ENCODE measurements at regions not wholly inside any gene's neighbourhood (a gene's known extent, or its start where the extent isn't known, plus 50 kb on each side); places are given as distances from the start of the nearest gene placed in this dataset.
A peak's percentile ranks its signal among the peaks of the same experiment; 100 is the strongest.

DNA sequence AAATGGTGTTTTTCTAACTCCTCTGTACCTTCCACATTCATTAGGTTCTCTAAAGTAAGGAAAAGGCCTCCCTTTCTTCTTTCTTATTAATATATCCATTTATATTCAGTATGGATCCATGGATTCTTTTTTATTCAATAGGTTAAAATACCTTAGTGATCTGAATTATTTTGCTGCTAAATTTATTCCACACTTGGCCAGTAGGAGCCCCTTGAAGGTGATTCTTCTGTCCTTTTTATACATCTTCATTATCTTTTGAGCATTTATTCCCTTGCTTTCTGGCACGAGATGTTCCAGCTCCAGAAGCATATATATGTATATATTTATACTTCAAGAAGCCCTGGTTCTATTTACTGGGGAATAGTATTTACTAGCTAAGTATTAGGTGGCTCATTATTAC, 311.8 kb upstream of the SGCD start:
- DNase-seq: no peak
- no peak for ATAC-seq
- Mint-ChIP-seq H3K27ac (no peak overlapping the region), H3K4me1 (no peaks in the 10 kb centered on the region), H3K27me3 (peaks cover 6% of the 10 kb centered on the region), H3K9me3 (no peaks in the 10 kb centered on the region), H3K4me3 (no peak overlapping the region)

DNA sequence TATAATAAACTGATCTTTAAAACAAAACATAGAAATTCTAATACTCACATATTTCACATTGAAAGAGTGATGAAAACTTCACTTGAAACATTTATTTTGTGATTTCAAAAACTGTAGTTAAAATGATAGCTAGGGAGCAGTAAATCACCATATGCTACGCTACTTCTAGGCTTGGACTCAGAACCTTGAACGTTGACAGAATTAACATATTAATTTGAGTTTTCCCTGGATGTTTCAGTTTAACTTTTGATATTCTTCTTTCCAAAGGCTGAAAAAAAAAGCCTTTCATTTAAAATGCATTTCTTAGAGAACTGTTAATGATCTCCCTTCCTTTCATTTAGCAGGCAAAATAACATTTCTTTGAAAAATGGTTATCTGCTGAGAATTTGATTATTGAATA, 307.8 kb upstream of the SGCD start:
- no peak for ATAC-seq
- H3K27ac Mint-ChIP-seq: no peak overlapping the region

DNA sequence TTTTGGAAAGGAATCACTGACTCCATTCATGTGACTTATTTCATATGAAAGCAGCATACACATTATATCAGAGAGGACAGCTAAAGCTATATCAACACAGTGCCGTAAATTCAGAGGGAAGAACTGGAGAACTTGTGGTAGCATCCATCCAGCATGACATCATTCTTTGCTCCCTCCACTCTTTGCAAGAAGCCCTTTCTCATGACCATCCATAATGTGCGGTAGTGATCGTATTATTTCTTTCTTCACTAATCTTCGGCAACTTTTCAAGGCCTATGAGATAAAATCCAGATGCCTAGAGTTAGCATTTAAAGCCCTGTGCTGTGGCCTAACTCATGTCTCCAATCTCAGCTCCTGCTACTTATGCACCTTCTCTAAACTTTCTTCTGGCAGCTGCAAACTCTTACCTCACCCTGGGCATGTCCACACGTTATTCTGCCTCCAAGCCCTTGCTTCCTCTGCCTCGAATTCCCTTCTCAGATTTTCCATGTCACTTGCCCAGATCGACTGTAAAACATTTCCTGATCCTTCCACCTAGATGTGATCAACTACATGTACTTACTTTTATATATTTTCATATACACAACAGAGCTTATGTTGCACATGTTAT, 307.3 kb upstream of the SGCD start:
- Mint-ChIP-seq H3K4me3 (no peak overlapping the region), H3K9me3 (no peaks in the 10 kb centered on the region), H3K27me3 (peaks cover 18% of the 10 kb centered on the region), H3K27ac (no peak overlapping the region), H3K4me1 (no peaks in the 10 kb centered on the region)
- no peak for ATAC-seq
- DNase-seq: no peak

More for the DNA sequence above, 307.8 kb upstream of the SGCD start:
- no peak for DNase-seq
- Mint-ChIP-seq H3K4me3 (no peak overlapping the region), H3K9me3 (no peaks in the 10 kb centered on the region), H3K4me1 (no peaks in the 10 kb centered on the region), H3K27me3 (peaks cover 19% of the 10 kb centered on the region)

DNA sequence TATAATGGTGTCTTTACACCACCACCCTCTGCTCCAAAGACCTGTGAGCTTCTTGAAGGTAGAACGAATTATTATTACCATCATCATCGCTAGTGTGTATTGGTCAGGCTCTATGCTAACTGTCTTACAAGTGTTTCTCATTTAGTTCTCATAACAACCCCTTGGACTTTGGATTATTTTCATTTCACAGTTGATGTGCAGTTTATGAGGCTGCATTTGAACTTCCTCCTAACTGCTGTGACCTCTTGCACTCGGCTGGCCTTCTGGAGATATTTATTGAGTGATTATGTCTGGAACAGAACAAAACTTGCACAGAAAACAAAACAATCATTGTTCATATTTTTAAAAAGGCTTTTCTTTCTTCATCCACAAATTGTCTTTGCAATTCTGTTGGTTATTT, 306.3 kb upstream of the SGCD start:
- Mint-ChIP-seq H3K27ac (no peak overlapping the region), H3K4me1 (no peaks in the 10 kb centered on the region), H3K4me3 (no peak overlapping the region), H3K9me3 (no peaks in the 10 kb centered on the region), H3K27me3 (peaks cover 15% of the 10 kb centered on the region)
- ATAC-seq (no peak), DNase-seq (no peak)

DNA sequence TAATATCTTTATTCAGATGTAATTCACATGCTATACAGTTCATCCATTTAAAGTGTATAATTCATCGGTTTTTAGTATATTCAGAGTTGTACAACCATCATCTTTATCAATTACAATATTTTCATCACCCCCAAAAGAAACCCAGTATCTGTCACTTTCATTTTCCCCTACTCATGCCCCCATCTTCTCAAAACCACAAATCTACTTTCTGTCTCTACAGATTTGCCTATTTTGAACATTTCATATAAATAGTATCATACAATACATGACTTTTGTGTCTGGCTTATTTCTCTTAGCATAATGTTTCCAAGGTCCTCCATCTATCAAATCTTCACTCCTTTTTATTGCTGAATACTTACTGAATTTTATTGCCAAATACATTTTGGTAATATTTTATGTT, 305.1 kb upstream of the SGCD start:
- Mint-ChIP-seq H3K4me1 (no peaks in the 10 kb centered on the region), H3K9me3 (no peaks in the 10 kb centered on the region), H3K27ac (no peak overlapping the region), H3K27me3 (peaks cover 15% of the 10 kb centered on the region), H3K4me3 (no peak overlapping the region)
- DNase-seq (no peak), ATAC-seq (no peak)

DNA sequence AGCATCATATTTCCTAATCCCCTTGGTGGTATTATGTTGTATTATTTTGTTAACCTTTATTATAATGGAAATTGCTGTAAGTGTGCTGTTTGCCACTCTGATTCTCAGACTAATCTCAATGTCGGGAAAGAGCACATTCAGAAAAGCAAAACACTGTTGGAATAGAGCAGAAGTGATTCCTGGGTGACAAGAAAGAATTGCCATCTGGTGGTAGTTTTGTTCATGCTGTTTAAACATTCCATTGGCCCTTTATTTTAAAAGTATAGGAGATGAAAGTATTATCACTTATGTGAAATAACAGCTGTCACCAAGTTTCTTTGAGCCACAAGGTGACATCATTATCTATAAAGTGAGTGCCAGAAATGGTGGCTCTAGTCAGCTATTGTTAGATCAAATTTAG, 301.3 kb upstream of the SGCD start:
- Mint-ChIP-seq H3K4me3 (no peak overlapping the region), H3K27me3 (peaks cover 15% of the 10 kb centered on the region), H3K4me1 (no peaks in the 10 kb centered on the region), H3K9me3 (no peaks in the 10 kb centered on the region), H3K27ac (peak overlapping the region in 1 of 2 donors; percentile 17)
- DNase-seq (no peak), ATAC-seq (no peak)

DNA sequence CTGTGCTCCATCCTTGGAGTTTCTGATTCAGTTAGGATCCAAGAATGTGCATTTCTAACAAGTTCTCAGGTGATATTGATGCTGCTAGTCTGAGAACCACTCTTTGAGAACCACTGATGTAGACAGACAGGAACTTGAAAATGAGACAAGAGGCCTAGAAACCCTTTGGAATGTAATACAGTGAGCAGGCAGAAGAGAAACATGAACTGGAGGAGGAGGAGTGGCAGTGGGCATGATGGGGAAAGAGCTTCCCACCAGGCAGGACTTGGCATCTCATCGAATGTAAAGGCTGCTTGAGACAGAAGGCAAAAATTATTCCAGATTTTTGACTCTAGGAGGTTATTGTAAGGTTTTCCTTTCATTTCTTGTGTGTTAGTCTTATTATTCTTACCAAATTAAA, 295.8 kb upstream of the SGCD start:
- Mint-ChIP-seq H3K9me3 (no peaks in the 10 kb centered on the region), H3K27me3 (no peaks in the 10 kb centered on the region), H3K4me1 (no peaks in the 10 kb centered on the region), H3K27ac (no peak overlapping the region), H3K4me3 (no peak overlapping the region)
- no peak for DNase-seq
- no peak for ATAC-seq

DNA sequence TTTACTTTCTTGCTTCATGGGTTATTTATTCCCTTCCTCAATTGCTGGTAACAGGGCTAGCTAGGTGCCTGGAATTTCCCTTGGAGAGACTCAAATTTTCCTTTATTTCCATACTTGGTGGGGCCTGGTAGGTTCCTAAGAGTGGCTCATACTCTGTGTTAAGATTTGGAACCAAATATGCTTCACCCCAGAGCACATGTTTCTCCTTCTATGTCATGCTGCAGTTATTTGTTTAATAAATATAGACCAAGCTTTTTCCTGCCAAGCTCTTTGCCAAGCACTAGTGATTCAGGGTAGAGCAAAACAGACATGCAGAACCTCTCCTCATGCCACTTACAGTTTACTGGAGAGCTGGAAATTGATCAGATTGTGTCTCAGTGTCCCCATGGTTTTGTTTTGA, 290.3 kb upstream of the SGCD start:
- DNase-seq (no peak), ATAC-seq (no peak)
- no peaks in the 10 kb centered on the region for H3K4me1 Mint-ChIP-seq
- H3K4me3 Mint-ChIP-seq: no peak overlapping the region
- no peak overlapping the region for H3K27ac Mint-ChIP-seq
- no peaks in the 10 kb centered on the region for H3K27me3 Mint-ChIP-seq
- H3K9me3 Mint-ChIP-seq: no peaks in the 10 kb centered on the region

DNA sequence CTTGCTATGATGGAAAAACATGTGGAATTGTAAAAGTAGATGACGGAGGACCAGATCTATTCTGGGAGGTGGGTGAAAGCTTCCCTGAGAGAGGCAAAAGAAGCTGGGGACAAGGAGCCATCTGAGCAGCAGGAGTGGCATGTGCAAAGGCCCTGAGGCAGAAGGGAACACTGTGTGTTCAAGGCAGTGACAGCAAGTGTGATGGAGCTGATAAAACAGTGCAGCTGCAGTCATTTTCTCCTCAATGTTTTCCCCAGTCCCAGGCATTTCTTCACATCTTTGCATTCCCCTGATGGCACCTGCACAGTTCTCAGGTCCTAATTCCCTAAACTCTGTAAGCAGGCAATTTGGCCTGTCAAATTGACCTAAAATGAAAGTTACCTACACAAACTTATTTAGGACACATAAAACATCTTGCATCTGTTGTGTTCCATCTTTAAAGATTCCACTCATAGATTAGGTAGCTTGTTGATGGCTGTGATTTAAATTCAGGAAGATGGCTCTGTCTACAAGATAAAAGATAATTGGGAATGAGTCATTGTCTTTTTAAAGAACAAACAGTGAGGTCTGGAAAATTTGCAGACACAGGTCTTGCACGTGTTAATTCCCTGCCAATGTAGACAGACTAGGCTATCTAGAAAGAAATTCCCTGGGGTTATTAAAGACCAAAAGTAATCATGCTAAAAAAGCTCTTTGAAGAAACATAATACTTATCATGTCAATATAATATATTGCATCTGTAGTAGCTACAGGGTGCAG, 289.6 kb upstream of the SGCD start:
- no peaks in the 10 kb centered on the region for H3K4me1 Mint-ChIP-seq
- H3K4me3 Mint-ChIP-seq: no peak overlapping the region
- ATAC-seq (no peak), DNase-seq (no peak)
- H3K27me3 Mint-ChIP-seq: no peaks in the 10 kb centered on the region
- no peaks in the 10 kb centered on the region for H3K9me3 Mint-ChIP-seq
- no peak overlapping the region for H3K27ac Mint-ChIP-seq

DNA sequence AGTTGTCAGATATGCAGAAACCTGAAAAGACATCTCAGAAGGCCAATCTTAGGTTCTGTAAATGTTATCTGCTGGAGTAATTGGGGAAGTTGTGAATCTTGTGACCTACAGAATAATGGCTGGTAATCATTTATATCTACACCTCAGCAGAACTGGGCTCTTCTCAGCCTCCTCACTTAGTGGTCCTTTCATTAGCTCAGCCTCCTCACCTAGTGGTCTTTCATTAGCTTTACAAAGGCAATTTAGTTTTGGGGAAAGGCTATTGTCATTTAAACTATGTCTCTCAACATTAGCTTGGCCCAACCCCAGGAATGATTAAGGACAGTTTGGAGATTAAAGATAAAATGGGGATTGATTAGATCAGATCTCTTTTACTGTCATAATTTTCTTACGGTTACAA, 284.2 kb upstream of the SGCD start:
- DNase-seq (no peak), ATAC-seq (no peak)
- no peak overlapping the region for H3K4me3 Mint-ChIP-seq
- H3K27me3 Mint-ChIP-seq: no peaks in the 10 kb centered on the region
- no peak overlapping the region for H3K27ac Mint-ChIP-seq
- no peaks in the 10 kb centered on the region for H3K4me1 Mint-ChIP-seq
- H3K9me3 Mint-ChIP-seq: no peaks in the 10 kb centered on the region

DNA sequence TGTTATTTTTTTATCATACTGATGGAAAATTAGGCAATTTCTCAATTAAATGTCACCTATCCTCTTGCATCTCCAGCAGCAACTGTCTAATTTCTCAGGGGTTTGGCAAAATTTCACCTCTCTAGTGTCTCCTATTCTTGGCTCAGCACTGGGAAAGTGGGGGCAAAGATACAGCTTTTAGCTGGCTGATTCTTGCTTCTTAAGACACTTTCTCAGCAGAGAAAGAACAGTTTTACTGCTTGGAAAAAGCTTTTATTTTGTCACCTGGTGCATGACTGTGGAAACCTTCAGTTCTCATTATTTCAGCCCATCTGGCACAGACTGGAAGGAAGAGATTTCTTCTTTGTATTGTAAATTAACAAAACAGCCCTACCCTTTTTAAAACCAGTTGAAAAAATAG, 283.6 kb upstream of the SGCD start:
- Mint-ChIP-seq H3K4me3 (no peak overlapping the region), H3K9me3 (no peaks in the 10 kb centered on the region), H3K27me3 (no peaks in the 10 kb centered on the region), H3K27ac (no peak overlapping the region), H3K4me1 (no peaks in the 10 kb centered on the region)
- ATAC-seq (no peak), DNase-seq (no peak)

DNA sequence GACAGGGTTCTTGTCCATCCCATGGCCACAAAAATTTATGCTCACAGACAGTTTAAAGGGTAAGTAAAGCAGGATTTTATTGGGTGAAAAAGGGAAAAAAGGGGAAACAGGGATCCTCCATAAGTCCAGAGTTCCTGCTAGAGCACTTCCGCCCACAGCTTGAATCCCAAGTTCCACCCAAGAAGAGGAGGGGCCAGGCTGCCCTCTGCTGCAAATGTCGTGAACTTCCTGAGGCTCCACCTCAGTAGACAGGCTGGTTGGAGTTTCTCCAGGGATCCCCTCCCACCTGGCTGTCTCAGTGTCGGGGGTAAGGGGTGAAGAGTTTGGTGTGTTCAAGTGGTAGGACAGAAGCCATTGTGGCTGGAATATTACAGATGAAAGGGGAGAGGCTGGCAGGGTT, 275.0 kb upstream of the SGCD start:
- Mint-ChIP-seq H3K27me3 (no peaks in the 10 kb centered on the region), H3K4me1 (no peaks in the 10 kb centered on the region), H3K9me3 (no peaks in the 10 kb centered on the region), H3K27ac (no peak overlapping the region), H3K4me3 (no peak overlapping the region)
- no peak for DNase-seq
- ATAC-seq: no peak

DNA sequence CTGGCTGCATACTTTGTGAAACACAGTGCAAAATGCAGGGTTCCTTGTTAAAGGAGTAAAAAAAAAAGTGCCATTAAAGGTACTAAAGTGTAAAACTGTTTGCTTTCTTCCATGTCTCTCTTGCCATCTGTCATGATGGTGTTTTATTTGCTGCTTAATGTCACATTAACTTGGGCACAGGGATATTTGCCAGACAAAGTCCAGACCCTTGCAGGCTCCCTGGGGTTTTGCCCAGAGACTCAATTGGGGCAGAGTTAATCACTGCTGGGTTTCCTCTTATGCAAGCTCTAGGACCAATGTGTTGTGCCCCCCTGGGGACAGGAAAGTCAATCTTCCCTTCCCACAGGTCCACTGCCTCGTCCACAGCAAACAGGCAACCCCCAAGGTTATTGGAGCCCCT, 274.3 kb upstream of the SGCD start:
- Mint-ChIP-seq H3K9me3 (no peaks in the 10 kb centered on the region), H3K4me1 (no peaks in the 10 kb centered on the region), H3K4me3 (no peak overlapping the region), H3K27me3 (no peaks in the 10 kb centered on the region), H3K27ac (peak overlapping the region in 1 of 2 donors; percentile 73)
- no peak for DNase-seq
- no peak for ATAC-seq

DNA sequence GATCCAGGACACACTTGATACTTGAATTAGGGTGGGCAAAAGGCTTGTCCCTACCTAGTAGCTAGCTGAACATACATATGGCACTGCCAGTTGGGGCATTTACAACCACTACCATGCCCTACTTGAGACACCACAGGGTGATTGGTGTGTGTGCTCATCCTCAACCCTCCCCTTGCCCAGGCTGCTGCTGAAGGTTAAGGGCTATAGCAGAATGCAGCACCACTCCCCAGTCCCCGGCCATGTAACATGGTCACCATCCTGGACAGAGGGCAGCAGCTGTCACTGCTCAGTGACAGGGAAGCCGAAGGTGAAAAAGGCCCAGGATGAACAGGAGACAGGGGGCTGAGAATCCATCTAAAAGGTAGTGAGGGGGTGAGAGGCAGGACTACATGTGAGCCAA, 273.9 kb upstream of the SGCD start:
- Mint-ChIP-seq H3K27me3 (no peaks in the 10 kb centered on the region), H3K9me3 (no peaks in the 10 kb centered on the region), H3K27ac (no peak overlapping the region), H3K4me1 (no peaks in the 10 kb centered on the region), H3K4me3 (no peak overlapping the region)
- no peak for DNase-seq
- no peak for ATAC-seq

DNA sequence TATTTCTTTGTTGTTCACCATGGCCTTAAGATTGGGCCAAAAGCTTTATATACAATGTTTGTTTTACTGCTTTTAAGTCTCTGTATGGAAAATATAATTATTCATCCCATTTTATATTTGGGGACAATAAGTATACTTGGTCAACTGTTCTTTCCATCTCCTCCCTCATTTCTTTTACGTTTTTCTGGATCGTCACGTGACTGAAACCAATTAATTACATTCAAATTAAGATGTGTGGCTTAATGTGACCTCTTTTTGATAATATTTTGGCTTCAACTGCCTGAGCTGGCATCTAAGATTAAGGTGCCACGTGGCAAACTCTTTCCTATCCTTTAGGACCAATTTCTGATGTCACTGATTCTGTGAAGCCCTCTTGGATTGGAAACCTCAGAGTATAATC, 250.1 kb upstream of the SGCD start:
- Mint-ChIP-seq H3K27me3 (no peaks in the 10 kb centered on the region), H3K27ac (no peak overlapping the region), H3K9me3 (peaks cover 14 to 38% of the 10 kb centered on the region in 2 donors), H3K4me1 (no peaks in the 10 kb centered on the region), H3K4me3 (no peak overlapping the region)
- DNase-seq (no peak), ATAC-seq (no peak)

DNA sequence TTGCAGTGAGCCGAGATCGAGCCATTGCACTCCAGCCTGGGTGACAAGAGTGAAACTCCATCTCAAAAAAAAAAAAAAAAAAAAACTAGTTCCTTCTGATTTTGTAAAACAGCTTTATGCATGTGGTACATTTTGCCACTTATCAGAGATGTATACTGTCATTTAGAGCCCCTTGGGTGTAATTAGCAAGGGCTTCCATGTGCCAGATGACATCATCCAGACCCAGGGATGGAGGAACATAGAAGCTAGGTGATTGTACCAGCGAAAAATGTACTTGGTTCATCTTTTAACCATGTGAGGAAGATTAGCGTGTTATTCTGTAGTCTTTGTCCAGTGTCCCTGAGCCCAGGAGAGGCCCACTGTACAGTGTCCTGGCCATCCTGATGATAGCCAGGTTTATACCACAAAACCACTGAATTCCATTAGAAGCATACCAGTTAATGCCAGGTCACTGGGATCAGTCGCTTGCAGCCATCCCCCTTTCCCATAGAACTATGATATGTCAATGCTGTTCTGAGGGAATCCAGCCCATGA, 239.3 kb upstream of the SGCD start:
- no peaks in the 10 kb centered on the region for H3K27me3 Mint-ChIP-seq
- no peaks in the 10 kb centered on the region for H3K4me1 Mint-ChIP-seq
- no peak overlapping the region for H3K4me3 Mint-ChIP-seq
- peaks cover 6 to 17% of the 10 kb centered on the region in 2 donors for H3K9me3 Mint-ChIP-seq
- H3K27ac Mint-ChIP-seq: no peak overlapping the region
- no peak for ATAC-seq
- no peak for DNase-seq

Data from stimulated activated naive CD8-positive, alpha-beta T cell treated with anti-CD3 and anti-CD28 coated beads, Interleukin-15, amount 100 ng/mL, for 72 hours (primary cell).